Upper lobe of left lung (tissue), 6 donors: ENCODE measurements at regions not wholly inside any gene's neighbourhood (a gene's known extent, or its start where the extent isn't known, plus 50 kb on each side); places are given as distances from the start of the nearest gene placed in this dataset.

Experiments
- ATAC-seq, 2 donors: fragments of 200-7000 bp; cut with Tn5 transposase; one replicate each; pipeline ENCODE4 v1.9.1; 2022; ENCODE audit warnings: mild to moderate bottlenecking in 2 of 2, moderate library complexity in 2 of 2; ENCODE audit not compliant: low FRiP score in 2 of 2
- DNase-seq, 2 donors: peaks; one replicate each; pipeline ENCODE4 v3.0.0-alpha.2; 2019 to 2020
- H3K27ac ChIP-seq, 4 donors: fragments of 200-600 bp; sonication (generic); one replicate each; pipeline ENCODE4 v1.5.1; 2016 to 2019
- H3K27me3 ChIP-seq, 4 donors: fragments of 200-600 bp; sonication (generic); one replicate each; pipeline ENCODE4 v1.5.1; 2017 to 2019
- H3K36me3 ChIP-seq, 4 donors: fragments of 200-600 bp; sonication (generic); one replicate each; pipeline ENCODE4 v1.5.1; 2016 to 2019
- H3K4me1 ChIP-seq, 4 donors: fragments of 200-600 bp; sonication (generic); one replicate each; pipeline ENCODE4 v1.5.1; 2018 to 2019
- H3K4me3 ChIP-seq, 4 donors: fragments of 200-600 bp; sonication (generic); one replicate each; pipeline ENCODE4 v1.5.1; 2017 to 2019; ENCODE audit warnings: mild to moderate bottlenecking in 2 of 4, moderate library complexity in 1 of 4
- H3K9me3 ChIP-seq, 4 donors: fragments of 200-600 bp; sonication (generic); one replicate each; pipeline ENCODE4 v1.5.1; 2018 to 2019
- EP300 ChIP-seq, 4 donors: sonication (generic); formaldehyde crosslinking; IDR thresholded peaks; one replicate each; pipeline ENCODE4 v1.5.1; 2017; ENCODE audit warnings: antibody characterized with exemption in 4 of 4, control low read depth in 2 of 4
- POLR2A ChIP-seq, 4 donors: fragments of 450-650 bp; IDR thresholded peaks; one replicate each; pipeline ENCODE4 v1.5.1; 2016 to 2017; ENCODE audit warnings: antibody characterized with exemption in 4 of 4, mild to moderate bottlenecking in 2 of 4
- POLR2AphosphoS5 ChIP-seq, 2 donors: sonication (generic); formaldehyde crosslinking; IDR thresholded peaks; one replicate each; pipeline ENCODE4 v1.5.1; 2017; ENCODE audit warnings: antibody characterized with exemption in 2 of 2
- WGBS, 2 donors: methylation state at CpG; one replicate each; pipeline ENCODE4 v1.1.5; 2017 to 2018; 5-methylcytosine and 5-hydroxymethylcytosine counted together
- TF ChIP-seq, protein P1 (sequence below), 6 experiments: fragments of 450-650 bp in 4 of 6; fragments of 200-600 bp in 2 of 6; sonication (generic) in 2 of 6; IDR thresholded peaks; one replicate each; pipeline ENCODE4 v1.5.1; 2016 to 2019; ENCODE audit warnings: antibody characterized with exemption in 6 of 6
- donor health status: DM: no; HTN: no; CAD: no; lungs with moderate emphysema.
- donor health status: DM: no; HTN: yes; CAD: no; lungs with severe emphysema.

DNA sequence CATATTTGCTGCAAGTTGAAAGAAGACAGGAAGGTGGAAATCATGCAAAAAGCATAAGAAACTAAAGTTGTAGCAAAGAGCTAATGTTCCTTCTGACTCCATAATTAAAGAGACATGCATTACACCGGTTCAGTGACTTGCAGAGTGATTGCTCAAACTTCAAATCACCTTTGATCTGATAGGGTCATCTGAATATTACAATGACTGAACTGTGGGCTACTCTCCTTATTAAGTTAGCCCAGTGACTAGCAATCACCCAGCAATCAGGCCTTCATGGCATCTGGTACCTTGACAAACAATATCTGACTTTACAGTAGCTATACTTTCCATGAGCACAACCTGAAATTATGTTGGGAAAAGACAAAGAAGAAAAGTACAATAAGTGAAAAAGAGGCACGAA, 84.9 kb downstream of the NREP start:
- H3K4me3 ChIP-seq, result no peak overlapping the region
- no peaks in the 10 kb centered on the region for H3K4me1 ChIP-seq
- DNase-seq (no peak), ATAC-seq (no peak)
- H3K36me3 ChIP-seq, result no peaks in the 10 kb centered on the region
- no peaks in the 10 kb centered on the region for H3K9me3 ChIP-seq
- 86 to 94% methylated on average over 2 of the region's 2 CpGs for WGBS, 2 donors
- no peaks in the 10 kb centered on the region for H3K27me3 ChIP-seq
- TF ChIP-seq, protein P1, sequence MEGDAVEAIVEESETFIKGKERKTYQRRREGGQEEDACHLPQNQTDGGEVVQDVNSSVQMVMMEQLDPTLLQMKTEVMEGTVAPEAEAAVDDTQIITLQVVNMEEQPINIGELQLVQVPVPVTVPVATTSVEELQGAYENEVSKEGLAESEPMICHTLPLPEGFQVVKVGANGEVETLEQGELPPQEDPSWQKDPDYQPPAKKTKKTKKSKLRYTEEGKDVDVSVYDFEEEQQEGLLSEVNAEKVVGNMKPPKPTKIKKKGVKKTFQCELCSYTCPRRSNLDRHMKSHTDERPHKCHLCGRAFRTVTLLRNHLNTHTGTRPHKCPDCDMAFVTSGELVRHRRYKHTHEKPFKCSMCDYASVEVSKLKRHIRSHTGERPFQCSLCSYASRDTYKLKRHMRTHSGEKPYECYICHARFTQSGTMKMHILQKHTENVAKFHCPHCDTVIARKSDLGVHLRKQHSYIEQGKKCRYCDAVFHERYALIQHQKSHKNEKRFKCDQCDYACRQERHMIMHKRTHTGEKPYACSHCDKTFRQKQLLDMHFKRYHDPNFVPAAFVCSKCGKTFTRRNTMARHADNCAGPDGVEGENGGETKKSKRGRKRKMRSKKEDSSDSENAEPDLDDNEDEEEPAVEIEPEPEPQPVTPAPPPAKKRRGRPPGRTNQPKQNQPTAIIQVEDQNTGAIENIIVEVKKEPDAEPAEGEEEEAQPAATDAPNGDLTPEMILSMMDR (IDR thresholded peaks at IDR 0.05), result no peak
- TF ChIP-seq POLR2A (IDR thresholded peaks at IDR 0.05) (no peak), EP300 (IDR thresholded peaks at IDR 0.05) (no peak), POLR2AphosphoS5 (IDR thresholded peaks at IDR 0.05) (no peak)
- no peak overlapping the region for H3K27ac ChIP-seq

DNA sequence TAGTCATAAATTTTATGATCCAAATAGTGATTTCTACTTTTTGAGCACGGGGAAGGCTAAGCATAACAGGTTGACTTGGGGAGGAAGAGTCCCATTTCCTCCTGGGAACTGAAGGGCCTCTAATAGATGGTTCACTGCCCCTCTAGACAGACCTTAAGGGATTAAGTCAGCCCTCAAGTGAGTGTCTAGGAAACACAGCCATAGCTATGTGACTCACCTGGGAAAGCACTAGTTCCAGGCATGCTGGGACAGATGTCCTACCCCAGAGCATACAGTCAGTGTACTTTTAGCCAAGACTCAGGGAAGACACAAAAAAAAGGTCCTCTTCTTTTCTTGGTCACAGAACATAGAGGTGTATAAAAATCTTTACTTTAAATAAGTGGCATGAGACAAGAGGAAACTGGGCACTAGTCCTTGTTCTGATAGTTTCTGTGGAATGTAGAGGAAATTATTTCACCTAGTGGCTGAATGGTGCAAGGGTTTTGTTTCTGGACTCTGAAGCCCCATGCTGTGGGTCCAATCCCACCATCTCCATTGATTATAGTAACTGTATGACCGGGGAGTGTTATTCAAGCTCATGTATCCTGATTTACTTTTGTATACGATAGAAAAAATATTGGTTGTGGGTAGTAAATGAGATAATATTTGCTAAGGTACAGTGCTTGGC, 86.0 kb downstream of the NREP start:
- Histone ChIP-seq H3K27me3 (no peaks in the 10 kb centered on the region), H3K4me1 (no peaks in the 10 kb centered on the region), H3K9me3 (no peaks in the 10 kb centered on the region), H3K36me3 (no peaks in the 10 kb centered on the region), H3K27ac (no peak overlapping the region), H3K4me3 (no peak overlapping the region)
- WGBS, 2 donors, result 60 to 82% methylated on average over 3 of the region's 3 CpGs
- no peak for ATAC-seq
- no peak for DNase-seq
- TF ChIP-seq POLR2A (IDR thresholded peaks at IDR 0.05), result no peak
- no peak for TF ChIP-seq EP300 (IDR thresholded peaks at IDR 0.05)
- TF ChIP-seq, protein P1 (IDR thresholded peaks at IDR 0.05), result no peak
- TF ChIP-seq POLR2AphosphoS5 (IDR thresholded peaks at IDR 0.05), result no peak

DNA sequence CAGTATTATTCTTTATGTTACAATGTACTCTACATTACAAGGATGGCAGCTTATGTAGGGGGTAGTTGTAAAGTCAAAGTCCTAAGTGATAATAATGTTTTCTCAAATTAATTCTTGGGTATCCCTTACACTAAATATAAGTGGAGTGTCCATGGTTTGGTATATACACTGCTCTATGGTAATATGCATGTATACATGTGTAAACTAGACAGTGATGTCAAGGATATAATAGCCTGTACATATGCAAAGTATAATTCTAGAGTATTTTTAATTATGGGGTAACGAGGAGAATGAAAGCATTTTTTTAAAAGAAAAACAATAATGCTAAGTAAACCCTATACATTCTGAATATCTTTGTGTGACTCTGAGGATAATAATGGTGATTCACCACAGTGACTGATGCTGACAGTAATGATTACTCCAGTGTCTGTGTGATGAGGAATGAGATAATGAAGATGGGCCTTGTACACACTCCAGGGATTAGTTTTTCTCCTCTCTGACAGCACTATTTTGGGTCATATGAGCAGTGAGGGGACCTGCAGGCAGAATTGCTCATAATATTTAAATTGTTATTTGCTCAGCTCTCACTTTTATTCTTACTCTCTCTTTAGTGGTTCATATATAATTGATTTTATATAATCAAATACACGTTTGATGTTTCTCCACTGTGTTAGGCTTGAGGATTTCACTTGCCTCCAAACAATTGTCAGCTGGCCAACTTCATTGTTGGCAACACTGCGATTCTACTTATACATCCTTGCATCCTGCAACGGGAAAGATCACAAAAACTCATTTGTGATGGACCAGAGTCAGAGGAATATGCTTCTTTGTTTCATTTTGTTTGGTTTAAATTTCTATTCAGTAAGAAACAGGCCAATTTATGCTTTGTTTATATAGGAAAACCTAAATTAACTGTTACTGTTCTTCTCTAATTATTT, 88.2 kb downstream of the NREP start:
- Histone ChIP-seq H3K27me3 (no peaks in the 10 kb centered on the region), H3K4me3 (no peak overlapping the region), H3K4me1 (no peaks in the 10 kb centered on the region), H3K36me3 (no peaks in the 10 kb centered on the region), H3K9me3 (no peaks in the 10 kb centered on the region), H3K27ac (no peak overlapping the region)
- ATAC-seq (no peak), DNase-seq (no peak)
- 68 to 70% methylated on average over 4 of the region's 4 CpGs for WGBS, 2 donors
- TF ChIP-seq, protein P1 (IDR thresholded peaks at IDR 0.05), result no peak
- TF ChIP-seq POLR2A (IDR thresholded peaks at IDR 0.05) (no peak), POLR2AphosphoS5 (IDR thresholded peaks at IDR 0.05) (no peak), EP300 (IDR thresholded peaks at IDR 0.05) (no peak)

DNA sequence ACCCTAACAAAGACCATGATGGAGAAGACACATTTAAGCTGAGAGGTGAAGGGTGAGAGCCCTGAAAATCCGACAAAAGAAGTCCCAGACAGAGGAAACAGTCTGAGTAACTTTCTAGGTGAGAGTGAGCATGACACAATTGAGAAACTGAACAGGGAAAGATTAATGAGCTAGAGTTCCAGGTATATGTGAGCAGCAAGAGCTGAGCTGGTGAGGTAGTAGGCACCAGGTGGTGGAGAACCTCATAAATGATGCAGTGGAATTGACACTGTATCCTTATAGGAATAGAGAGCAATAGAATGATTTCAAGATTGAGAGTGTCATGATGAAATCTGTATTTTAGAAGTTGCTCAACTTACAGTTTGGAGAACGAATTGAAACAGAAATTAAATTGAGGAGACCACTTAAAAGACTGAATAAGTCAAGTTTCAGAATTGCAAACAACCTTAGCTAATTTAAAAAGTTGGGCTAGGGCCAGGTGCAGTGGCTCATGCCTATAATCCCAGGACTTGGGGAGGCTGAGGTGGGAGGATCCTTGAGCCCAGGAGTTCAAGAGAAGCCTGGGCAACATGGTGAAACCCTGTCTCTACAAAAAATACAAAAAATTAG, 89.8 kb downstream of the NREP start:
- H3K27ac ChIP-seq, result no peak overlapping the region
- H3K27me3 ChIP-seq, result no peaks in the 10 kb centered on the region
- H3K4me3 ChIP-seq, result no peak overlapping the region
- ATAC-seq (no peak), DNase-seq (no peak)
- H3K9me3 ChIP-seq, result no peaks in the 10 kb centered on the region
- no peaks in the 10 kb centered on the region for H3K4me1 ChIP-seq
- no peak for TF ChIP-seq POLR2A (IDR thresholded peaks at IDR 0.05)
- no peak for TF ChIP-seq EP300 (IDR thresholded peaks at IDR 0.05)
- TF ChIP-seq POLR2AphosphoS5 (IDR thresholded peaks at IDR 0.05), result no peak
- TF ChIP-seq, protein P1 (IDR thresholded peaks at IDR 0.05), result no peak
- H3K36me3 ChIP-seq, result no peaks in the 10 kb centered on the region
- WGBS, 2 donors, result 53 to 78% methylated on average over 2 of the region's 2 CpGs
